SKM-1 treated with dmso at 0.1 percent for 144 hours (cell line): ENCODE measurements at regions not wholly inside any gene's neighbourhood (a gene's known extent, or its start where the extent isn't known, plus 50 kb on each side); places are given as distances from the start of the nearest gene placed in this dataset.

Experiments
- DNase-seq: peaks from one replicate; lab custom pipeline; 2025; ENCODE audit not compliant: unreplicated experiment; lab: John Stamatoyannopoulos, UW

DNA sequence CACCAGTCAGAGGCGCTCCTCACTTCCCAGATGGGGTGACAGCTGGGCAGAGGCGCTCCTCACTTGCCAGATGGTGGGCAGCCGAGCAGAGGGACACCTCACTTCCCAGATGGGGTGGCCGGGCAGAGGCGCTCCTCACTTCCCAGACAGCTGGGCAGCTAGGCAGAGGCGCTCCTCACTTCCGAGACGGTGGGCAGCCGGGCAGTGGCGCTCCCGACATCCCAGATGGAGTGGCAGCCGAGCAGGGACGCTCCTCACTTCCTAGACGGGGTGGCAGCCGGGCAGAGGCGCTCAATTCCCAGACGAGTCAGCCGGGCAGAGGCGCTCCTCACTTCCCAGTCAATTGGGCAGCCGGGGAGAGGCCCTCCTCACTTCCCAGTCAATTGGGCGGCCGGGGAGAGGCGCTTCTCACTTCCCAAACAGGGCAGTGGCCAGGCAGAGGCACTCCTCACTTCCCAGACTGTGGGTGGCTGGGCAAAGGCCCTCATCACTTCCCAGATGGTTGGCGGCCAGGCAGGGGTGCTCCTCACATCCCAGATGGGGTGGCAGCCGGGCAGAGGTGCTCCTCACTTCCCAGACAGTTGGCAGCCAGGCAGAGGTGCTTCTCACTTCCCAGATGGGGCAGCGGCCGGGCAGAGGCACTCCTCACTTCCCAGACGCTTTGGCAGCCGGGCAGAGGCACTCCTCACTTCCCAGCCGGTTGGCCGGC, 143.8 kb upstream of the ARID2 start:
- DNase-seq, result no peak

GRCh38 chr12:45586486-45586885, 143.0 kb upstream of the ARID2 start:
- DNase-seq, result no peak

DNA sequence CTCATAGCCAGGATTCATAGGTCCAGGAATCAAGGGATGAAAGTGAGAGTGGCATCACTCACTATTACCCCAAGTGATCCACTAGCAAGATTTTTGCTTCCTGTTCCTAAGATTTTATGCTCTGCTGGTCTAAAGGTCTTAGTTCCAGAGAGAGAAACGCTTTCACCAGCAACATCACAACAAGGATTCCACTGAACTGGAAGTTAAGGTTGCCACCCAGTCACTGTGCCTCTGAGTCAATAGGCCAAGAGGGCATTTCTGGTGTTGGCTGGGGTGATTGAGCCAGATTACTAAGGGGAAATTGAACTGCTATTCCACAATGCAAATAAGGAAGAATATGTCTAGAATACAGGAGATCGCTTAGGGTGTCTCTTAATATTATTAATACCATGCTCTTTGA, 142.5 kb upstream of the ARID2 start:
- no peak for DNase-seq

DNA sequence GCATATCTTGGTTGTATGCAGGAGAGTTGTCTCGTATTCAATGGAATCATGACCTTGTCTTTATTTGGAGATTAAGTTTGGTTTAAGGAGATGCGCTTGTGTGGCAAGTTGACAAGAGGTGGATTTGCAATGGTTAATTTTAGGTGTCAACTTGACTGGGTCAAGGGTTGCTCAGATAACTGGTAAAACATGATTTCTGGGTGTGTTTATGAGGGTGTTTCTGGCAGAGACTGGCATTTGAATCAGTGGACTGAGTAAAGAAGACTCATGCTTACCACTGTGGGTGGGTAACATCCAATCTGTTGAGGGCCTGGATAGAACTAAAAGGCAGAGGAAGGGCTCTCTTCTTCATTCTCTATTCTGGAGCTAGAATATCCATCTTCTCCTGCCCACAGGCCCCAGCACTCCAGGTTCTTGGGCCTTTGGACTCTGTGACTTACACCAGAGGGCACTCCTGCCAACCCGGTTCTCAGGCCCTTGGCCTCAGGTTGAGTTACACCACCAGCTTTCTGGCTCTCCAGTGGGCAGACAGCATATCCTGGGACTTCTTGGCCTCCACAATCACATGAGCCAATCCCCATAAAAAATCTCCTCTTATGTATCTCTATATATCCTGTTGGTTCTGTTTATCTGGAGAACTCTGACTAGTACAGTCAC, 141.5 kb upstream of the ARID2 start:
- DNase-seq, result no peak

GRCh38 chr12:45590646-45591045, 138.9 kb upstream of the ARID2 start:
- DNase-seq, result no peak

DNA sequence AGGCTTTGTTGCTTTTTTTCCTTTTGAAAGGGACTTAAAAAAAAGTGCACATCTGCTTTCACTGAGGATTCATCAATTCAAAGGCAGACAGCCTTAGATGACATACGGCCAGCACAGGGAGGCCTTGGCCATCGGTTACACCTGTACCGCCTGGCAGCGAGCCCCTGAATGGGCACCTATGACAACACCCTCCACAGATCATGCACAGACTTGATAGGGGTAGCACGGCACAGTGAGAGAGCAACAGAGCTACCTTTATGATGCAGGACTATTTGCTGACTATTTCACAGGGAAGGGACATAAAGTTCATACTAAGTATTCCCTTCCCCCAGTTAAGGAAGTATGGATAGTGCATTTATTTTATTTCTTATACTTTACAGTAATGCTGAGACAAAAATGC, 137.9 kb upstream of the ARID2 start:
- no peak for DNase-seq

- DNase-seq, result no peak
Observed at GRCh38 chr12:45596366-45596765, 133.1 kb upstream of the ARID2 start.

GRCh38 chr12:45598336-45598735, 131.2 kb upstream of the ARID2 start:
- DNase-seq, result no peak

GRCh38 chr12:45598761-45599160, 130.7 kb upstream of the ARID2 start:
- no peak for DNase-seq

DNA sequence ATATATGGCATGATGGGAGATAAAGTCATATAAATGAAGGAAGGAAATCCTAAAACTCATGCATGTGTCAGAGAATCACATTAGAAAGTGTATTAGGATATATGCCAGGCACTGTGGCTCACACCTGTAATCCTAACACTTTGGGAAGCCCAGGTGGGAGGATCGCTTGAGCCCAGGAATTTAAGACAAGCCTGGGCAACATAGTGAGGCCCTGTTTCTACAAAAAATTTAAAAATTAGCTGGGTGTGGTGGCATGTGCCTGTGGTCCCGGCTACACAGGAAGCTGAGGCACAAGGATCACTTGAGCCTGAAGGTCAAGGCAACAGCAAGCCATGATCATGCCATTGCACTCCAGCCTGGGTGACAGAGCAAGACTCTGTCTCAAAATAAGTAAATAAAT, 130.3 kb upstream of the ARID2 start:
- DNase-seq, result no peak

- no peak for DNase-seq
Observed at GRCh38 chr12:45601390-45601789, 128.1 kb upstream of the ARID2 start.

- DNase-seq, result no peak
Observed at GRCh38 chr12:45601888-45602287, 127.6 kb upstream of the ARID2 start.

DNA sequence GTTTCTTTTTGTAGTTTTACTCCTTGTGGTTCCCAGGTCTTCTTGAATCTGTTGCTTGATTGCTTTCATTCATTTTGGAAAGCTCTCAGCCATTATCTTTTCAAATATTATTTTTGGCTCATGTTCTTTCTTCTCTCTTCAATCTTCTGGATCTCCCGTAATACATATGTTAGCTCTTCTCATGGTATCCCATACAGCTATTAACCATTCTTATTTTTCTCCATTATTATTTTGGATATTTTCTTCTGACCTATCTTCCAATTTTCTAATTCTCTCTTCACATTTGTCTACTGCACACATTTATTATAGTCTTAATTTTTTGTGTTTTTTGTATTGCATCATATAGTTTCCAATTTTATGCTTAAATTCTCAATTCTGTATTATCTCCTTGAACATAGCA, 123.9 kb upstream of the ARID2 start:
- DNase-seq, result no peak

GRCh38 chr12:45611061-45611460, 118.4 kb upstream of the ARID2 start:
- no peak for DNase-seq

- DNase-seq, result no peak
Observed at GRCh38 chr12:45611495-45611894, 118.0 kb upstream of the ARID2 start.

DNA sequence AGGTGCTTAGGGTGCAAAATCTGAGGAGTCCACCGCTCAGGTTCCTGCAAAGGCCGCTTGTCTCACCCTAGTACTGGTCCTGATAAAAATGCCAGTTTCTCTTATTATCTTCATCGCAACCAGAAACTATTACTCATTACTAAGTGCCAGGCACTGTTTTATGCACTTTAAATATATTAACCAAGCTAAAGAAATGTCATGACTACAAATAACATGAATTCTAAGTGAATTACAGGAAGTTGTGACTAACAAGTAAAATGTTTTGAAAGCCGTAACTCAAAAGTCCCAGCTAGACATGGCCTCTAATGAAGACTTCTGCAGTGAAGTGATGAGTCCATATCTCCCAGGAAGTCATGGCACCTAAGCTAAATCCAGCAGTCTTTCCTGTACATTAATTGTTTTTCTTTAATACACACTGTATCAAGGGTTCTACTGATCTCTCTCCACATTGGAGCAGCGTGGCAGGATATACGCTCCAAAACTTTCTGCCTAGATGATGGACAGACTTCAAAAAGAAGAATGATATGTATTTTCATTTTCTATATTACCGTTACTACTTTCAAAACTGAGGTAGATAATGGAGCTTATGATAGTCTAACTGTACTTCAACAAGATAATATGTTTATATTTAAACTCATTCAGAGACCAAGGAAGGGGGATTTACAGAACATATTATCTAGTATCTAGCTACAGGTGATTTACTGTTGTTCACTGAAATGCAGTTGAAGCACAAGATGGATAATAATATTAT, 117.3 kb upstream of the ARID2 start:
- DNase-seq, result no peak

DNA sequence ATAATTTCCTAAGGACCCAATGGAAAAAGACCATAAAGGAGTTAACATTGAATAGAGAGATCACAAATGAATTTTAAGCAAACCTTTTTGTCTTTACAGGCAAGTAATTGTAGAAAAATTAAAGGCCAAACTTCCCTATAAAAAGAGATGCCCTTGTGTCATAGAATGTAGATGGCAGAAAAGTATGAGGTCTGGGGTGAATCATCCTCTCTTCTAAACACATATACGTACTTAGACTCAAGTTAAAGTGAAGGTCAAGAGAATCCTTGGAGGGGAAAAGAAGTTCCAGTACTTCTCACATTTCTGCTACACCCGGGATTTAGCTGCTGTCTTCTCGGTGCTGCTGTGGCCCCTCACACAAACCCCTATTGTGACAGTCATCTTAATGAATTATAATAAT, 116.2 kb upstream of the ARID2 start:
- DNase-seq, result no peak

- no peak for DNase-seq
Observed at GRCh38 chr12:45613855-45614254, 115.7 kb upstream of the ARID2 start.

DNA sequence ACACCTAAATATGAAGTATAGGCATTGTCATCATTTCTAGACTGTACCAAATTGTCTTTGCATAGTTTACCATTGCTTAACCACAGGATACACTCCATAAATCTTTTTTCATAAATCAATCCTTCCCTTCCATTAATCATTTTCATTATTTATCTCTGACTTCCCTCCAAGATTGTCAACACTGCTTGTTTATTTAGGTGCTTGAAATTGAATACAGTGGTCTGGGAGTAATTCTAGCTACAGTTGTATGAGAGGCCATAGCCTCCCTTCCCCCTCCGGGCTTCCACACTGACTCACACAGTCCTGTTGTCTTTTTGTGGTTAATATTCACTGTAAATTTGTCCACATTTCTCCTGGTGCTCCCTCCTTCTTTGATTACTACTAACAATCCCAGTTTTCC, 114.2 kb upstream of the ARID2 start:
- DNase-seq, result no peak

DNA sequence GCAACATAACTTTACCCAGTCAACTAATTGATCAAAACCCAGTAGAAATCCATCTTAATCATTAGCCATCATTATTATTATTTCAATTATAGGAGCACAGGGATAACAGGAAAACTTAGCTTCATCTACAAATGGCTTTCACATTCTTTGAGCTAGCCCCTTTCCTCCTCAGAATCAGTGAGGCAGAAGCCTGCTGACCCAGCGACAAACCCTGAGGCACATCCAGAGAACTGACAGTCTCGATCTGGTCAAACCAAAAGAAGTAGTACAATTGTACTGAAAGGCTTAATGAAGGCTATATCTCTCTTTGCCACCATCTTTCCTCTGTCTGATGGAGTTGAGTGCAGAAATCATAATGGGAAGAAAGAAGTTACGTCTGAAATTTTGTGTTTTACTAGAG, 109.8 kb upstream of the ARID2 start:
- no peak for DNase-seq

DNA sequence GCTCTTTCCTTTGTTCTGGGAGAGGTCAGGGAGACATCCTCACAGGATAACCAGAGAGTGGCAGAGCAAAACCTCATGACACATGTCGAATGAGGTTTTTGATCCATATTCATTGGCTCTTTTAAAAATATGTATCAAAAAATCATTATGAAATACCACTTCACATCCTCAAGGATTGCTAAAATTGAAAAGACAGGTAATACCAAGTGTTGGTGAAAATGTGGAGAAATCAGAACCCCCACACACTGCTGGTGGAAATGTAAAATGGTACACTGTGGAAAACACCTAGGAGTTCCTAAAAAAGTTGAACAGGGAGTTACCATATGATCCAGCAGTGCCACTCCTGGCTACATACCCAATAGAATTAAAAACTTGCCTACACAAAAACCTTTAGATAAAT, 107.8 kb upstream of the ARID2 start:
- DNase-seq, result no peak

DNA sequence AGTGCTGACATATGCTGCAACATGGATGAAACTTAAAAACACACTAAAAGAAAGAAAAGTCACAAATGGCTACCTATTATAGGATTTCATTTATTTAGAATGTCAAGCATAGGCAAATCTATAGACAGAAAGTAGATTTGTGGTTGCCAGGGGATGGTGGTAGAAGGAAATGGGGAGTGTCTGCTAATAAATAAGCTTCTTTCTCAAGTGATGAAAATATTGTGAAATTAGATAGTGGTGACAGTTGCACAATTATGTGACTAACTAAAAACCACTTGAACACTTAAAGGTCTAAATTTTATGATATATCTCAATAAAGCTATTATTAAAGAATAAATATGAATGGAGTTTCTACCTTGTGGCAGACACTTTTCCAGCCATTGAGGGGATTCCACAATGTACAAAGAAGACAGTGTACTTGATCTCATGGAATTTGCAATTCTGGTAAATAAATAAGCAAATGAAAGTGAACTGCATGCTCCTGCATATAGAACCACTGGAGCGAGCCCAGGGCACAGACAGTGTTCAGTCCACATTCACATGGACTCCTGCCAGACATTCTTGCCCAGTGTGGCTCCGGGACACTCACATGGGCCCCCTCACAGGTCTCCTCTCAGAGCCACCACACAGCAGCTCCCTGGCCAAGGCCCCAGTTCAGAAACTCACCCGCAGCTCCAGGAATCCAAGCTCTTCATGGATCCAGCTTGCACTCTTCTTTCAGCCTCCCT, 107.1 kb upstream of the ARID2 start:
- no peak for DNase-seq
